ENCODE measurements at regions not wholly inside any gene's neighbourhood (a gene's known extent, or its start where the extent isn't known, plus 50 kb on each side); places are given as distances from the start of the nearest gene placed in this dataset.

- ChIA-PET CTCF (interaction anchor here (1.0 kb wide), 1 partner anchor 11 kb away, joined by 3 read pairs; no protein-coding TSS in a partner anchor), POLR2A (no interaction called here)
- H3K9me3 Mint-ChIP-seq: peaks cover 1% of the 10 kb centered on the region
- H3K36me3 Mint-ChIP-seq (ENCODE audit: low read depth): no peaks in the 10 kb centered on the region
- no peak for DNase-seq
- H3K27ac Mint-ChIP-seq: no peak overlapping the region
- ATAC-seq: no peak
- H3K4me3 Mint-ChIP-seq: no peak overlapping the region
- H3K4me1 Mint-ChIP-seq (ENCODE audit: low read depth): no peaks in the 10 kb centered on the region
- intact Hi-C loops (cut with micrococcal nuclease): no loop called here
- H3K27me3 Mint-ChIP-seq: no peaks in the 10 kb centered on the region
- no peak for TF ChIP-seq CTCF (IDR thresholded peaks at IDR 0.05)
These were observed 298.8 kb upstream of the MAF start for GRCh38 chr16:79899316-79899715.

DNA sequence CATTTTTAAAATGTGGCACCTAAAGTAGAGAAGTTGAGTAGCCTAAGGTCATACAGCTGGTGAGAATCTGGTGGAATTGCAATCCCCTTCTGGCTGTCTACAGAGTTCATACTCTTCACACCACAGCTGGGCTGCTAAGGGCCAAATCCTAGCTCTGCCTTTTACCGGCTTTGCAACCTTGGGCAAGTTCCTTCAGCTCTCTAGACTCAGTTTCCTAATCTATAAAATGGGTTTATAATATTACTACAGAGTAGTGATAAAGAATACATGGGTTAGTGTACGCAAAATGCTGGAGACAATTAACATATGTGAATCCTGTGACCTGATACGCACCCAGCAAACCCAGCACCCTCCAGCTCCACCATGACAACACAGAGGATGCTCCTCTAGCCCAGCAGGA lies 298.2 kb upstream of the MAF start:
- CTCF ChIA-PET: interaction anchor here (1.0 kb wide), 1 partner anchor 12 kb away, joined by 3 read pairs; no protein-coding TSS in a partner anchor
- intact Hi-C loops (cut with micrococcal nuclease): no loop called here
- no peaks in the 10 kb centered on the region for H3K4me1 Mint-ChIP-seq (ENCODE audit: low read depth)
- ATAC-seq (no peak), DNase-seq (no peak)
- H3K27me3 Mint-ChIP-seq: no peaks in the 10 kb centered on the region
- H3K4me3 Mint-ChIP-seq: no peak overlapping the region
- no peak for TF ChIP-seq CTCF (IDR thresholded peaks at IDR 0.05)
- POLR2A ChIA-PET: no interaction called here
- no peak overlapping the region for H3K27ac Mint-ChIP-seq
- no peaks in the 10 kb centered on the region for H3K36me3 Mint-ChIP-seq (ENCODE audit: low read depth)
- peaks cover 1% of the 10 kb centered on the region for H3K9me3 Mint-ChIP-seq

DNA sequence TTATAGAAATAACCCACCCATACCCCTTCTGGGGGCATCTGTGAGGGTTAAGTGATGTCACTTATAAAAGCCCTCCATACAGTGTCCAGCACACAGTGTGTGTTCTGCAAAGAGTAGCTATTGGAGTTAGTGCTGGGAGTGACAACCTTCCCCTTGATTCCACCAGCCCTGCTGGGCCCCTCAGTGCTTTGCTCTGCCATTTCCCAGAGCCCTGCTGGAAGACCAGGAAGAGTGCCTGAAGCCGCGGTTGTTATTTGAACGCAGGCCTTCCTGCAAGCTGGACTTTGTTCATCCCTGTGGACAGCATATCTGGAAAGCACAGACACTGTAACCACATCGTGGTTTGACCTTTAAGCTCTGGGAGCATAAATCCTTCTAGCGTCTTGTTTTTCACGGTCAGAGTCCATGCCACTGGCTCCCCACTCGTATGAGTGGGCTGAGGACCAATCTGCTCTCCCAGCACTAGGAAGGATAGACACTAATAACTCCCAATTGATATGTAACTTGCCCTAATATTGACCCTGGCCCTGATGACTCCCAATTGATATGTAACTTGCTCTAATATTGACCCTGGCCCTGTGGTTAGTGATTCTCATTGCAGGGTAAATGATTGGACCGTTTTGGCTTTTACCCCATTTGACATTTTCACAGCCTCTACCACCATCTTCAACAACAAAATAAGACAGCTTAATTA lies 297.1 kb upstream of the MAF start:
- no peak for TF ChIP-seq CTCF (IDR thresholded peaks at IDR 0.05)
- no peaks in the 10 kb centered on the region for H3K27me3 Mint-ChIP-seq
- intact Hi-C loops (cut with micrococcal nuclease): no loop called here
- CTCF ChIA-PET: no interaction called here
- H3K36me3 Mint-ChIP-seq (ENCODE audit: low read depth): no peaks in the 10 kb centered on the region
- POLR2A ChIA-PET: no interaction called here
- H3K27ac Mint-ChIP-seq: no peak overlapping the region
- H3K4me3 Mint-ChIP-seq: no peak overlapping the region
- H3K4me1 Mint-ChIP-seq (ENCODE audit: low read depth): no peaks in the 10 kb centered on the region
- ATAC-seq (no peak), DNase-seq (no peak)
- H3K9me3 Mint-ChIP-seq: peaks cover 1% of the 10 kb centered on the region

DNA sequence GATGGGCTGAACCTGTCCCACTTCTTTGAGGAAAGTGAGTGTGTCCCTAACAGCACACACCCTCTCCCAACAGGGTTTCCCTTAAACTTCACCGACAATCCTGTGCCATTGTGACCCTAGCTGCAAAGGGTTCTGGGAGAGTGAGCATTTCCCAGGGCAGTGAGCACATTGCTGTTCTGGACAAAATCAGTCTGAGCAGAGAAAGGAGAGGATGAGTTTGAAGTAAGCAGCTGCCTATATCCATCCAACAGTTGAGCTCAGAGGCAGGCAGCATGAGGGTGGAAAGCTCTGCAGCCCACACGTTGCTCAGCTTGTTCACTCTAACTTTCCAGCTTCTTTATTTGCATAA lies 296.5 kb upstream of the MAF start:
- no peak overlapping the region for H3K27ac Mint-ChIP-seq
- ATAC-seq (no peak), DNase-seq (no peak)
- CTCF ChIA-PET: no interaction called here
- POLR2A ChIA-PET: no interaction called here
- no peaks in the 10 kb centered on the region for H3K4me1 Mint-ChIP-seq (ENCODE audit: low read depth)
- intact Hi-C loops (cut with micrococcal nuclease): no loop called here
- no peaks in the 10 kb centered on the region for H3K27me3 Mint-ChIP-seq
- no peak for TF ChIP-seq CTCF (IDR thresholded peaks at IDR 0.05)
- no peaks in the 10 kb centered on the region for H3K36me3 Mint-ChIP-seq (ENCODE audit: low read depth)
- H3K9me3 Mint-ChIP-seq: peaks cover 1% of the 10 kb centered on the region
- no peak overlapping the region for H3K4me3 Mint-ChIP-seq

DNA sequence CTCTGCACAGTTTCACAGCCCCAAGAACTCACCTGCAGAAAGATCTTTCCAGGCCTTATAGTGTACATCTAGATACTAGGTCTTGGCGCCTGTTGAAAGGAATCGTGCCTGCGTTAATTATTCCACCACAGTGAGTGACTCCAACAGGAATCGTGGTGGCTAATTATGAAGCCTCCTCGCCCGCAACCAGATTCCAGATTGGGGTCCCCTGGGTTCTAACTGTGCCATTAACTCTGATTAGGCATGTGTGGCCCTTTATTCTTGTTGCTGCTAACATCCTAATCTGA lies 295.3 kb upstream of the MAF start:
- no peaks in the 10 kb centered on the region for H3K36me3 Mint-ChIP-seq (ENCODE audit: low read depth)
- no peaks in the 10 kb centered on the region for H3K4me1 Mint-ChIP-seq (ENCODE audit: low read depth)
- TF ChIP-seq CTCF (IDR thresholded peaks at IDR 0.05): no peak
- H3K27me3 Mint-ChIP-seq: no peaks in the 10 kb centered on the region
- no peaks in the 10 kb centered on the region for H3K9me3 Mint-ChIP-seq
- DNase-seq (no peak), ATAC-seq (no peak)
- ChIA-PET CTCF (no interaction called here), POLR2A (interaction anchor here (0.9 kb wide), 1 partner anchor 15 kb away, joined by 3 read pairs; no protein-coding TSS in a partner anchor)
- intact Hi-C loops (cut with micrococcal nuclease): no loop called here
- no peak overlapping the region for H3K4me3 Mint-ChIP-seq
- H3K27ac Mint-ChIP-seq: no peak overlapping the region
